ENCODE measurements at regions not wholly inside any gene's neighbourhood (a gene's known extent, or its start where the extent isn't known, plus 50 kb on each side); places are given as distances from the start of the nearest gene placed in this dataset.
"Not testable (repeated sequence)": the region's sequence is repeated elsewhere in the genome, so short reads cannot be mapped to it uniquely, and the experiment has no call there.

- TF ChIP-seq CTCF, EZH2 (IDR thresholded peaks at IDR 0.05): not testable (repeated sequence)
Measured at GRCh38 chr6:141916682-141917505, 215.8 kb upstream of the GJE1 start.
